GM12892 (cell line): ENCODE measurements at regions not wholly inside any gene's neighbourhood (a gene's known extent, or its start where the extent isn't known, plus 50 kb on each side); places are given as distances from the start of the nearest gene placed in this dataset.

ENCODE experiments used
- POLR2A ChIP-seq: IDR thresholded peaks from 2 replicates; pipeline ENCODE4 v1.6.1; 2011; ENCODE audit warnings: low read depth, low read length, control low read depth
- POLR2AphosphoS5 ChIP-seq: IDR thresholded peaks from 2 replicates; pipeline ENCODE4 v1.6.1; 2011; ENCODE audit warnings: low read depth, low read length, control low read depth
- TAF1 ChIP-seq: IDR thresholded peaks from 2 replicates; pipeline ENCODE4 v1.6.1; 2011; ENCODE audit warnings: low read depth, mild to moderate bottlenecking, control low read depth, low read length, borderline replicate concordance

- TF ChIP-seq POLR2AphosphoS5: no peak
- TF ChIP-seq POLR2A: no peak
- TF ChIP-seq TAF1: no peak
Measured at GRCh38 chr14:30290001-30290400, 269.0 kb upstream of the G2E3 start.
